ENCODE measurements at regions not wholly inside any gene's neighbourhood (a gene's known extent, or its start where the extent isn't known, plus 50 kb on each side); places are given as distances from the start of the nearest gene placed in this dataset.

DNA sequence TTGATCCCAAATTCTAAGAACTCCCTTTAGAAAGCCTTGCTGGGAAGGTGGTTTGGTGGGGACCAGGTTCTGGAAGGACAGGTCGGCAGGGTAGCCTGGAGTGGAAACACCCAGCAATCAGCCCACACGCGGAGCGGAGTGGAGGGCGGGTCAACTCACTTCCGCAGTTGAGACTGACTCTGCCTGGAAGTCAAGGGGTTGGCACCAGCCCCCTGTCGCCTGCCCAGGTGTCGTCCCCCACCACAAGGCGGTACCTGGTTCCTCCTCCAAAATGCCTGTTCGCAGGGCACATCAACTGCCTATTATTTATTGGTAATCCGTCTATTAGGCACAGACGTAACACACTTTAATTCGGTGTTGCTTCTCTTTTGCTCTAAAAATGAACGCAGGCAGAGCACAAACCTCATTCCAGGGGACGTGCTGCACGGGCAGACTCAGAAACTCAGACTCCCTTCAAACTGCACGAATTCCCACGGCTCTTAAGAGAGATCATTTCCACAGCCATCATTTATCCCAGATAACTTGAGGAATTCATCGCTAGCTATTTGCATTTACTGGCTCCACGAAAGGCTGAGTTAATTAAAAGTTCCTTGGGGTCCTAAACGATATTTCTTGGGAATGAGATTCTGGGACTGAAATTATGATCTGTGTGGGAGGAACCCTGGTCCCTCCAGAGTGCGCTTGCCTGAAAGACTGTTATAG lies 248.2 kb upstream of the PPP2R2D start:
- POLR2A ChIA-PET = no interaction called here
- no peaks in the 10 kb centered on the region for H3K27me3 ChIP-seq (ENCODE audit: control insufficient read depth, insufficient read depth, low read length)
- no peaks in the 10 kb centered on the region for H3K36me3 ChIP-seq (ENCODE audit: control insufficient read depth, insufficient read depth, low read length)
- DNase-seq (ENCODE audit: low read depth) = no peak
- no peak overlapping the region for H3K4me3 ChIP-seq (ENCODE audit: low read depth, low read length)
- CTCF ChIA-PET = interaction anchor here (1.1 kb wide), 1 partner anchor 9 kb away, joined by 3 read pairs; no protein-coding TSS in a partner anchor
- TF ChIP-seq, protein P1, sequence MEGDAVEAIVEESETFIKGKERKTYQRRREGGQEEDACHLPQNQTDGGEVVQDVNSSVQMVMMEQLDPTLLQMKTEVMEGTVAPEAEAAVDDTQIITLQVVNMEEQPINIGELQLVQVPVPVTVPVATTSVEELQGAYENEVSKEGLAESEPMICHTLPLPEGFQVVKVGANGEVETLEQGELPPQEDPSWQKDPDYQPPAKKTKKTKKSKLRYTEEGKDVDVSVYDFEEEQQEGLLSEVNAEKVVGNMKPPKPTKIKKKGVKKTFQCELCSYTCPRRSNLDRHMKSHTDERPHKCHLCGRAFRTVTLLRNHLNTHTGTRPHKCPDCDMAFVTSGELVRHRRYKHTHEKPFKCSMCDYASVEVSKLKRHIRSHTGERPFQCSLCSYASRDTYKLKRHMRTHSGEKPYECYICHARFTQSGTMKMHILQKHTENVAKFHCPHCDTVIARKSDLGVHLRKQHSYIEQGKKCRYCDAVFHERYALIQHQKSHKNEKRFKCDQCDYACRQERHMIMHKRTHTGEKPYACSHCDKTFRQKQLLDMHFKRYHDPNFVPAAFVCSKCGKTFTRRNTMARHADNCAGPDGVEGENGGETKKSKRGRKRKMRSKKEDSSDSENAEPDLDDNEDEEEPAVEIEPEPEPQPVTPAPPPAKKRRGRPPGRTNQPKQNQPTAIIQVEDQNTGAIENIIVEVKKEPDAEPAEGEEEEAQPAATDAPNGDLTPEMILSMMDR (IDR thresholded peaks at IDR 0.05; ENCODE audit: insufficient read depth, low read depth, low read length) = no peak

DNA sequence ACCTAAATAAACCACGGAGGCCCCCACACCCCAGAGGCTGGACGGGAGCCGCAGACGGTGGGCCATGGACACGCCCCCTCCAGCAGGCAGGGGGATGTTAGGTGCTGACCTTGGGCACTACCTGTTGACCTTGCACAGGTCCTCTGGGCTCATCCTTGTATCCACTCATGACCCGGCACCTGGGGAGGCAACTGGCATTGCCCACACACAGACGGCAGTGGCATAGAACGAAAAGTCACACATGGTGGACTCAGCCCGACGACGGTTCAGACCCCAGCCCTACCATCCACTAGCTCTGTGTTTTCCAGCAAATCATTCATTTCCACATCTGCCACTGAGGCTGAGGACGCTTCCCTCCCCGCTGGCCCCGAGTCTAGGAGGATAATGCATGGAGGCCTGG lies 247.7 kb upstream of the PPP2R2D start:
- H3K4me3 ChIP-seq (ENCODE audit: low read depth, low read length) = no peak overlapping the region
- TF ChIP-seq, protein P1 (IDR thresholded peaks at IDR 0.05; ENCODE audit: insufficient read depth, low read depth, low read length) = no peak
- H3K36me3 ChIP-seq (ENCODE audit: control insufficient read depth, insufficient read depth, low read length) = no peaks in the 10 kb centered on the region
- ChIA-PET POLR2A (no interaction called here), CTCF (no interaction called here)
- DNase-seq (ENCODE audit: low read depth) = no peak
- no peaks in the 10 kb centered on the region for H3K27me3 ChIP-seq (ENCODE audit: control insufficient read depth, insufficient read depth, low read length)

DNA sequence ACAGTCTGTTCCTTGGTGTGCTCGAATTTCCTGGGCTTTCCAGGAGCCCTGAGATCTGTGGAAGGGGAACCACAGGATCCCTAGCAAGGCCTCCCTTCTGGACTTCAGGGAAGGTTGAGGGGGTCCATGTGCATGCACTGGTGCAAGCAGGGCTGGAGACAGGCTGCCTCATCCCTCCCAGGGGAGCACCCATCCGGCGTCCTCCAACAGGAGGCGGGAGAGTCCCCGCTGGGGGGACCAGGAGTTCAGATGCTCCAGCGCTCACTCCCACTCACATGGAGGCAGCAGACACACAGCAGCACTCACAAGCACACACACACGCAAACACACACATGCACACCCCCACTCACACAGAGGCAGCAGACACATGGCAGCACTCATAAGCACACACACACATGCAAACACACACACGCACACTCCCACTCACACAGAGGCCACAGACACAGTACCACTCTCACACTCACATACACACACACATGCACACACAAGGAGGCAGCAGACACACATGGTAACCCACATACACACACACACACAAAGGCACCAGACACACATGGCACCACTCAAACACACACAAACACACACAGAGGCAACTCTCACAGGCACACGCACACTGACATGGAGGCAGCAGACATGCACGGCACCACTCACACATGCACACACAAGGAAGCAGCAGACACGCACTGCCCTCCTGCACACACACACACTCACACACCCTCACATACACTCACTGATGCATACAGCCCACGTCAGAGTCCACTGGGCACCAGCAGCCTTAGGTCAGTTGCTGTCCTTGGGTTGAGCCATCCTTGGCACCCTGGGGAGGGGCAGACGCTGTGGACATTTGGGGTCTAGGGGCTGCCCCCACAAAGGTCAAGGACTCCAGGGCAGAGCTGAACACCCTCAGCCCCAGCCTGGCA lies 247.0 kb upstream of the PPP2R2D start:
- H3K27me3 ChIP-seq (ENCODE audit: control insufficient read depth, insufficient read depth, low read length) = no peaks in the 10 kb centered on the region
- no peak for DNase-seq (ENCODE audit: low read depth)
- ChIA-PET CTCF (no interaction called here), POLR2A (no interaction called here)
- TF ChIP-seq, protein P1 (IDR thresholded peaks at IDR 0.05; ENCODE audit: insufficient read depth, low read depth, low read length) = no peak
- H3K36me3 ChIP-seq (ENCODE audit: control insufficient read depth, insufficient read depth, low read length) = no peaks in the 10 kb centered on the region
- H3K4me3 ChIP-seq (ENCODE audit: low read depth, low read length) = no peak overlapping the region

DNA sequence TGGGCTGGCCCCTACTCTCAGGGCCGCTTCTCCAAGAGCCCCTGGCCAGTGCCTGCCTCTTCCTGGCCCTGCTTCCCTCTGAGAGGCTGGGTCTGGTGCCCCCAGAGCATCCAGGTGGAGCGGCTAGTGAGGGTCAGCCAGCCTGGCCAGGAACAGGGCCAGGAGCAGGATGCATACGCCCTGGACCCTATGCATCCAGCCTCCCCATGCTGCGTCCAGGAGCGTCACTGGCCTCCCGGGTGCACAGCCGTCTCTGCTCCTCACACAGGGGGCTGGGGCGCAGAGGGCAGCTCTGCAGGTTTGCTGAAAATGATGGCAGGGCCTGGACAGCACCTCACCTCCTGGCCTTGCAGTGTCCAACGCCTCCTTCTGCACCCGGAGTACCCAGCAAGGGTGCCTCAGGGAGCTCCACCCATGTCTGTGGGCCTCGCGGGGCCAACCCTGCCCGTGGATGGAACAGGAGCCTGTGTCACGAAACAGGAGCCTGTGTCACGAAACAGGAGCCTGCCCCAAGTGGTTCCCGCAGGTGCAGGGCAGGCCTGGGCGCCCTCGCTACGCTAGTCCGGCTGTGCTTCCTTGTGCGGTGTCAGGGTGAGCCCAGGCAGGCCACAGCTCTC lies 246.2 kb upstream of the PPP2R2D start:
- POLR2A ChIA-PET = no interaction called here

More for the DNA sequence above, 246.2 kb upstream of the PPP2R2D start:
- CTCF ChIA-PET = no interaction called here
- no peaks in the 10 kb centered on the region for H3K36me3 ChIP-seq (ENCODE audit: control insufficient read depth, insufficient read depth, low read length)
- no peak overlapping the region for H3K4me3 ChIP-seq (ENCODE audit: low read depth, low read length)
- no peak for DNase-seq (ENCODE audit: low read depth)
- TF ChIP-seq, protein P1 (IDR thresholded peaks at IDR 0.05; ENCODE audit: insufficient read depth, low read depth, low read length) = no peak
- no peaks in the 10 kb centered on the region for H3K27me3 ChIP-seq (ENCODE audit: control insufficient read depth, insufficient read depth, low read length)
